DOHH2 (cell line): ENCODE measurements at regions not wholly inside any gene's neighbourhood (a gene's known extent, or its start where the extent isn't known, plus 50 kb on each side); places are given as distances from the start of the nearest gene placed in this dataset.

ENCODE experiments used
- EZH2phosphoT487 ChIP-seq: fragments of 200-600 bp; sonication (generic); IDR thresholded peaks from 2 replicates; pipeline ENCODE4 v1.6.1; 2017; ENCODE audit warnings: borderline replicate concordance, mild to moderate bottlenecking, antibody characterized with exemption, low read length, moderate library complexity, mixed read lengths
- TF ChIP-seq, protein P1 (sequence below): fragments of 200-600 bp; sonication (generic); IDR thresholded peaks from one replicate; pipeline ENCODE4 v1.5.1; 2014; ENCODE audit warnings: antibody characterized with exemption, mild to moderate bottlenecking, low read depth, low read length; ENCODE audit not compliant: poor library complexity, severe bottlenecking

DNA sequence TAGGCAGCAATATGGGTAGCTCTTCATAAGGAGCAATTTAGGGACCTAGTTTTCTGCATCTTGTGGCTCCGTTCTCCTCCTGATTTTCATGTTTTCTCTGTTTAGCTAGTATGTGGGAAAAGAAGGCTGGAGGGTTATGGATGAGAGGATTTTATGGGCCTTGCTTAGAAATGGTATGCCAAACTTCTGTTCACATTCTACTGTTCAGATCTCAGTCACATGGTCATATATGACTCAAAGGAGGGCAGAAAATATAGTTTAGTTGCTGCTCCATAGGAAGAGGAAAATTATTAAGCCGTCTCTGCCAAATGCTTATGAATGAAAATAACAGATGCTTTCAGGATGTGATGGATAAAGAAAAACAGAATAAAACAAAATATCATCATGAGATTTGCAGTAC, 361.8 kb upstream of the CWC22 start:
- TF ChIP-seq, protein P1, sequence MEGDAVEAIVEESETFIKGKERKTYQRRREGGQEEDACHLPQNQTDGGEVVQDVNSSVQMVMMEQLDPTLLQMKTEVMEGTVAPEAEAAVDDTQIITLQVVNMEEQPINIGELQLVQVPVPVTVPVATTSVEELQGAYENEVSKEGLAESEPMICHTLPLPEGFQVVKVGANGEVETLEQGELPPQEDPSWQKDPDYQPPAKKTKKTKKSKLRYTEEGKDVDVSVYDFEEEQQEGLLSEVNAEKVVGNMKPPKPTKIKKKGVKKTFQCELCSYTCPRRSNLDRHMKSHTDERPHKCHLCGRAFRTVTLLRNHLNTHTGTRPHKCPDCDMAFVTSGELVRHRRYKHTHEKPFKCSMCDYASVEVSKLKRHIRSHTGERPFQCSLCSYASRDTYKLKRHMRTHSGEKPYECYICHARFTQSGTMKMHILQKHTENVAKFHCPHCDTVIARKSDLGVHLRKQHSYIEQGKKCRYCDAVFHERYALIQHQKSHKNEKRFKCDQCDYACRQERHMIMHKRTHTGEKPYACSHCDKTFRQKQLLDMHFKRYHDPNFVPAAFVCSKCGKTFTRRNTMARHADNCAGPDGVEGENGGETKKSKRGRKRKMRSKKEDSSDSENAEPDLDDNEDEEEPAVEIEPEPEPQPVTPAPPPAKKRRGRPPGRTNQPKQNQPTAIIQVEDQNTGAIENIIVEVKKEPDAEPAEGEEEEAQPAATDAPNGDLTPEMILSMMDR: no peak
- no peak for TF ChIP-seq EZH2phosphoT487
